Breast epithelium (tissue), 3 donors: ENCODE measurements at regions not wholly inside any gene's neighbourhood (a gene's known extent, or its start where the extent isn't known, plus 50 kb on each side); places are given as distances from the start of the nearest gene placed in this dataset.

ENCODE experiments used
- CTCF ChIP-seq, 3 donors: fragments of 450-650 bp; IDR thresholded peaks; one replicate each; pipeline ENCODE4 v1.5.1; 2016 to 2017; ENCODE audit warnings: antibody characterized with exemption in 3 of 3, mild to moderate bottlenecking in 3 of 3, moderate library complexity in 3 of 3
- POLR2A ChIP-seq: fragments of 450-650 bp; IDR thresholded peaks from one replicate; pipeline ENCODE4 v1.6.1; 2016; ENCODE audit warnings: antibody characterized with exemption, mild to moderate bottlenecking, moderate library complexity
- POLR2AphosphoS5 ChIP-seq, 3 donors: sonication (generic); formaldehyde crosslinking; IDR thresholded peaks; one replicate each; pipeline ENCODE4 v1.6.1; 2017; ENCODE audit warnings: antibody characterized with exemption in 3 of 3

GRCh38 chr6:134626589-134626988, 308.7 kb upstream of the SGK1 start:
- TF ChIP-seq POLR2AphosphoS5 (IDR thresholded peaks at IDR 0.05), result no peak
- TF ChIP-seq CTCF (IDR thresholded peaks at IDR 0.05), result no peak
- TF ChIP-seq POLR2A, result no peak
